Adrenal gland (tissue), 5 donors: ENCODE measurements at regions not wholly inside any gene's neighbourhood (a gene's known extent, or its start where the extent isn't known, plus 50 kb on each side); places are given as distances from the start of the nearest gene placed in this dataset.

ENCODE experiments used
- CTCF ChIP-seq, 6 experiments: fragments of 450-650 bp in 4 of 6; fragments of 200-600 bp in 2 of 6; sonication (generic) in 1 of 6; IDR thresholded peaks; 1 replicate in 5 of 6; 2 replicates in 1 of 6; pipeline versions ENCODE4 v1.5.1 to v1.8.0; 2016 to 2021; ENCODE audit warnings: antibody characterized with exemption in 6 of 6, mild to moderate bottlenecking in 2 of 6, moderate library complexity in 1 of 6
- POLR2A ChIP-seq, 2 donors: fragments of 450-650 bp; IDR thresholded peaks; one replicate each; pipeline ENCODE4 v1.6.1; 2017; ENCODE audit warnings: antibody characterized with exemption in 2 of 2, mild to moderate bottlenecking in 2 of 2, moderate library complexity in 1 of 2
- donor health status: DM: no; HTN: no; CAD: no.

GRCh38 chr7:50207251-50207564 is 97.3 kb upstream of the IKZF1 start:
- no peak for TF ChIP-seq CTCF (IDR thresholded peaks at IDR 0.05)
- TF ChIP-seq POLR2A (IDR thresholded peaks at IDR 0.05) = no peak
